Neural progenitor cell (in vitro differentiated cells): ENCODE measurements at regions not wholly inside any gene's neighbourhood (a gene's known extent, or its start where the extent isn't known, plus 50 kb on each side); places are given as distances from the start of the nearest gene placed in this dataset.

Experiments
- EZH2 ChIP-seq: fragments of 200-600 bp; sonication (generic); IDR thresholded peaks from 2 replicates; pipeline ENCODE4 v1.6.1; 2017; ENCODE audit warnings: antibody characterized with exemption, mild to moderate bottlenecking, moderate library complexity
- TF ChIP-seq, protein P1 (sequence below): fragments of 200-600 bp; sonication (generic); IDR thresholded peaks from 2 replicates; pipeline ENCODE4 v1.5.1; 2017; ENCODE audit warnings: antibody characterized with exemption, mild to moderate bottlenecking

GRCh38 chr2:175631245-175631623 lies 370.8 kb downstream of the LNPK start:
- TF ChIP-seq, protein P1, sequence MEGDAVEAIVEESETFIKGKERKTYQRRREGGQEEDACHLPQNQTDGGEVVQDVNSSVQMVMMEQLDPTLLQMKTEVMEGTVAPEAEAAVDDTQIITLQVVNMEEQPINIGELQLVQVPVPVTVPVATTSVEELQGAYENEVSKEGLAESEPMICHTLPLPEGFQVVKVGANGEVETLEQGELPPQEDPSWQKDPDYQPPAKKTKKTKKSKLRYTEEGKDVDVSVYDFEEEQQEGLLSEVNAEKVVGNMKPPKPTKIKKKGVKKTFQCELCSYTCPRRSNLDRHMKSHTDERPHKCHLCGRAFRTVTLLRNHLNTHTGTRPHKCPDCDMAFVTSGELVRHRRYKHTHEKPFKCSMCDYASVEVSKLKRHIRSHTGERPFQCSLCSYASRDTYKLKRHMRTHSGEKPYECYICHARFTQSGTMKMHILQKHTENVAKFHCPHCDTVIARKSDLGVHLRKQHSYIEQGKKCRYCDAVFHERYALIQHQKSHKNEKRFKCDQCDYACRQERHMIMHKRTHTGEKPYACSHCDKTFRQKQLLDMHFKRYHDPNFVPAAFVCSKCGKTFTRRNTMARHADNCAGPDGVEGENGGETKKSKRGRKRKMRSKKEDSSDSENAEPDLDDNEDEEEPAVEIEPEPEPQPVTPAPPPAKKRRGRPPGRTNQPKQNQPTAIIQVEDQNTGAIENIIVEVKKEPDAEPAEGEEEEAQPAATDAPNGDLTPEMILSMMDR = no peak
- no peak for TF ChIP-seq EZH2
